ENCODE measurements at regions not wholly inside any gene's neighbourhood (a gene's known extent, or its start where the extent isn't known, plus 50 kb on each side); places are given as distances from the start of the nearest gene placed in this dataset.
A peak's percentile ranks its signal among the peaks of the same experiment; 100 is the strongest.

GRCh38 chr9:108536836-108537601, 318.8 kb downstream of the ACTL7B start:
- no peak overlapping the region for H3K23ac ChIP-seq (ENCODE audit: low read depth, low read length)
- H3K18ac ChIP-seq (ENCODE audit: low read depth, low read length): peak overlapping the region; percentile 54; the same call in 1 of the 2 replicates
- H3K9me1 ChIP-seq (ENCODE audit: insufficient read depth, low read length): peaks cover 6% of the 10 kb centered on the region
- intact Hi-C loops (cut with micrococcal nuclease): no loop called here
- dilution Hi-C loops (cut with HindIII; ENCODE audit: low sequenced_read_pairs, unreplicated experiment): no loop called here
- H3K56ac ChIP-seq (ENCODE audit: extremely low read depth, insufficient read depth, low read length): no peak overlapping the region
- peak; percentile 18 for DNase-seq
- TF ChIP-seq SMC3 (IDR thresholded peaks at IDR 0.05; ENCODE audit: low read depth, low read length): no peak
- no peak for TF ChIP-seq POLR2A (IDR thresholded peaks at IDR 0.05; ENCODE audit: low read depth, low read length)
- TF ChIP-seq NFE2L2 (IDR thresholded peaks at IDR 0.05; ENCODE audit: low read depth, low read length): no peak
- no peak for TF ChIP-seq RFX5 (IDR thresholded peaks at IDR 0.05; ENCODE audit: low read depth, low read length)
- no peak for TF ChIP-seq FOS (IDR thresholded peaks at IDR 0.05; ENCODE audit: low read depth, low read length)
- TF ChIP-seq RCOR1 (IDR thresholded peaks at IDR 0.05; ENCODE audit: insufficient replicate concordance, low read length): no peak
- no peak for TF ChIP-seq RAD21 (IDR thresholded peaks at IDR 0.05; ENCODE audit: low read length)
- no TSS peak for BruUV-seq (replicated peaks)
- no peaks in the 10 kb centered on the region for H3K27me3 ChIP-seq (ENCODE audit: control insufficient read depth, insufficient read depth, low read length)
- peaks cover 4% of the 10 kb centered on the region; the same call in 1 of the 2 replicates for H3K9me3 ChIP-seq (ENCODE audit: control insufficient read depth, insufficient read depth, low read length)
- peak overlapping the region; percentile 63; the same call in 1 of the 2 replicates for H2BK20ac ChIP-seq (ENCODE audit: low read depth, low read length)
- no peaks in the 10 kb centered on the region for H4K20me1 ChIP-seq (ENCODE audit: insufficient read depth, low read length)
- 0 out of 2 replicates have a peak overlapping the region, but pooled peaks have one; percentile 32 for H3K14ac ChIP-seq (replicated peaks; ENCODE audit: low read depth, low read length)
- H3K27ac ChIP-seq (ENCODE audit: insufficient read depth, low read length): no peak overlapping the region
- no peak overlapping the region for H4K8ac ChIP-seq (ENCODE audit: low read depth in 2 of 2, low read length in 2 of 2)
- no peak for ATAC-seq (ENCODE audit: low read depth)
- ChIA-PET POLR2A (ENCODE audit: unreplicated experiment) (no interaction called here), CTCF (no interaction called here)
- H2BK5ac ChIP-seq (ENCODE audit: low read depth, low read length, poor library complexity, severe bottlenecking): no peak overlapping the region
- 90% methylated on average over 2 of the region's 2 CpGs; no CpG with 5 or more reads in 1 of the 2 experiments for WGBS, 2 experiments (ENCODE audit: extremely low coverage in 2 of 2, insufficient read length in 1 of 2)
- no peak overlapping the region for H3K4me3 ChIP-seq (ENCODE audit: insufficient read depth, low read depth, low read length)
- no peaks in the 10 kb centered on the region for H3K79me1 ChIP-seq (ENCODE audit: low read depth in 1 of 2, low read length in 2 of 2)
- H3K4me1 ChIP-seq (ENCODE audit: control insufficient read depth, insufficient read depth, low read length): peaks cover 10% of the 10 kb centered on the region
- peak overlapping the region; percentile 22; the same call in 1 of the 3 replicates for H2BK15ac ChIP-seq (ENCODE audit: low read depth, low read length)
- no peaks in the 10 kb centered on the region for H3K36me3 ChIP-seq (ENCODE audit: control insufficient read depth, insufficient read depth, low read length)
- no peak overlapping the region for H4K91ac ChIP-seq (ENCODE audit: insufficient read depth, low read depth, low read length)
- no peak overlapping the region for H2AK9ac ChIP-seq (replicated peaks; ENCODE audit: low read depth, low read length, poor library complexity)
- peak overlapping the region; percentile 59 for H2AK5ac ChIP-seq (ENCODE audit: low read depth, low read length)
- in situ Hi-C loops (cut with MboI; ENCODE audit: low sequenced_read_pairs): no loop called here
- peak overlapping the region; percentile 37 for H3K4ac ChIP-seq (ENCODE audit: low read depth, low read length)
- H4K5ac ChIP-seq (ENCODE audit: low read depth, low read length): no peak overlapping the region
- H2AFZ ChIP-seq (replicated peaks; ENCODE audit: low read length, poor library complexity): no peak overlapping the region
- no peak overlapping the region for H3K9ac ChIP-seq (ENCODE audit: low read depth, low read length)
- no peak overlapping the region for H3K4me2 ChIP-seq (ENCODE audit: low read depth, low read length)
- H2BK120ac ChIP-seq (ENCODE audit: low read depth, low read length): peak overlapping the region; percentile 25; the same call in 1 of the 2 replicates
